Mucosa of stomach (tissue), 1 donor: ENCODE measurements at regions not wholly inside any gene's neighbourhood (a gene's known extent, or its start where the extent isn't known, plus 50 kb on each side); places are given as distances from the start of the nearest gene placed in this dataset.
"Not testable (repeated sequence)": the region's sequence is repeated elsewhere in the genome, so short reads cannot be mapped to it uniquely, and the experiment has no call there.

Experiments
- H3K27me3 ChIP-seq: one replicate; pipeline ENCODE4 v1.7.0; 2013; ENCODE audit warnings: mild to moderate bottlenecking, low read length; ENCODE audit not compliant: control insufficient read depth, insufficient read depth
- H3K36me3 ChIP-seq: one replicate; pipeline ENCODE4 v1.7.0; 2013; ENCODE audit warnings: low read length; ENCODE audit not compliant: control insufficient read depth, insufficient read depth
- H3K4me1 ChIP-seq: one replicate; pipeline ENCODE4 v1.7.0; 2013; ENCODE audit warnings: mild to moderate bottlenecking, low read length; ENCODE audit not compliant: control insufficient read depth, insufficient read depth
- H3K4me3 ChIP-seq: one replicate; pipeline ENCODE4 v1.7.0; 2013; ENCODE audit warnings: low read length
- H3K9ac ChIP-seq: one replicate; pipeline ENCODE4 v1.7.0; 2013; ENCODE audit warnings: mild to moderate bottlenecking, low read length, moderate library complexity
- H3K9me3 ChIP-seq: one replicate; pipeline ENCODE4 v1.7.0; 2013; ENCODE audit warnings: mild to moderate bottlenecking, low read length, moderate library complexity; ENCODE audit not compliant: control insufficient read depth
- donor health status: Pancreatic carcinoma.

DNA sequence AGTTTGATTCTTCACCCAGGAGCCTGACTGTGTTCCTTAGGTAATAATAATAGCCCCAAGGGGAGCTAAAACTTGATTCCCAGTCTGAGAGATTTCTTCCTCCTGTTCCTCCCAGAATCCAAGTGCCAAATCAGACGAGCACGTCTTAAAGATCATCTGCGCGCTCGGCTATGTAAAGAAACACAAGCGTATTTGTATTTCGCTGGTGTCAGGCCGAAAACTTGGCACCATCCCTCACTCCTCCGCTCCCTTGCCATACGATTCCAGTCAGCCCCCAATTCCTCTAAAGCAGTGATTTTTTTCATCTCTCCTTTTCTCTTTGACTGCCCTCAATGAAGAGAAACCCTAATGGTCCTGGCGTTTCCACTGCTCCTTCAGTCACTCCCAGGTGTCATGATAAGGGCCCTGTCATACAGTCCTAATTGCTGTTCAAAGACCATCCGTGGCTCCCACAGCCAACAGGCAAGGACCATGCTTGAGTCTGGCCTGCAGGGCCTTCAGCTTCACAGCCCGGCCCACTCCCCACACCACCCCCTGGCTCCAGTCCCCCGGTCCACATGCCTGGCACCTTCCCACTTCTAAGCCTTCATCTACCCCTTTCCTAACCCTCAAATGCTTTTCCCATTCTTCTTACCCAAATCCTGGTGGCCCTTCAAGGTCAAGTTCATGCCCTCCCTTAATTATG lies 130.8 kb upstream of the ID2 start:
- H3K36me3 ChIP-seq: no peaks in the 10 kb centered on the region
- no peak overlapping the region for H3K9ac ChIP-seq
- H3K9me3 ChIP-seq: no peaks in the 10 kb centered on the region
- no peak overlapping the region for H3K4me3 ChIP-seq
- H3K4me1 ChIP-seq: peaks cover 6% of the 10 kb centered on the region
- H3K27me3 ChIP-seq: no peaks in the 10 kb centered on the region

DNA sequence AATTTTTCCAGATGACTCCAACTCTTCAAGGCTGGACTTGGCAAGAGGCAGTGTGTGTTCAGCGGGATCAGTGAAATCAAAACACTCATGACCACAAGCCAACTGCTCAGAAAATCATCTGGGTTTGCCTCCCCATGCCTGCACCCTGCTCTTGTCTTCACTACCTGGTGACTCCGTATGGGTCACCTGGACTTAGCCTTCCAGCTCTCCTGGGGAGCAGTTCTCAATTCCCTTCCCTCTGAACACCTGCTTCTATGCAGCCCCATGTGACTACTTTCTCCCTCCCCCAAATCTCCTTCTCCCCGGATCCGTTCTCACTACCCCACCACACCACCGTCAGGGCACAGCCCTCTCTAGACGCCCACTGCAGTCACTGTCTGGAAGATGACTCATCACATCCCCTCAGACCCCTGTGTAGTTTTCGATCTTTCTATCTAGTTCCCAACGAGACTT lies 130.2 kb upstream of the ID2 start:
- Histone ChIP-seq H3K9ac (no peak overlapping the region), H3K9me3 (no peaks in the 10 kb centered on the region), H3K27me3 (no peaks in the 10 kb centered on the region), H3K4me3 (no peak overlapping the region), H3K36me3 (no peaks in the 10 kb centered on the region), H3K4me1 (peaks cover 6% of the 10 kb centered on the region)

DNA sequence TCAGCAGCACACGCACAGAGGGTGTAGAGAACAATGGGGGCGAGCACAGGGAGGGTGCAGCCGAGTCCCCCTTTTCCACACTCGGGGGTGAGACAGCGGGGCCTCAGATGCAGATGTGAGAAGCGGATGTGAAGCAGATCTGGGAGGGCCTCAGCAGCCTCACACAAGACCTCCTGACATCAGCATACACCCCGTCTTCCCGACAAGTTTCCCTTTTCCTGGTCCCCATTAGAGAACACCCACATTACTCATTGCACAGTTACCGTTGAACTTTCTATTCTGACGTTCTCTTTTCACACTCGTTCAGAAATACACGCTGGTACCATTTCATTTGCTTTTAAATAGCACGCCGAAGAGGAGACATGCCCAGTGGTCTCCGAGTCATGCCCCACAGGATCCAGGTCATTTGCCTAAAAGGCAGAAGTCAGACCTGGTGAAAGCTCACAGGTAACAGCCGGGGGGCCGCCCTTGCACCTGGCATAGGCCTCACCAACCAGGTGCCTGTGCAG lies 129.5 kb upstream of the ID2 start:
- H3K4me3 ChIP-seq: no peak overlapping the region
- peaks cover 6% of the 10 kb centered on the region for H3K4me1 ChIP-seq
- H3K27me3 ChIP-seq: no peaks in the 10 kb centered on the region
- no peaks in the 10 kb centered on the region for H3K9me3 ChIP-seq
- H3K36me3 ChIP-seq: no peaks in the 10 kb centered on the region
- no peak overlapping the region for H3K9ac ChIP-seq

DNA sequence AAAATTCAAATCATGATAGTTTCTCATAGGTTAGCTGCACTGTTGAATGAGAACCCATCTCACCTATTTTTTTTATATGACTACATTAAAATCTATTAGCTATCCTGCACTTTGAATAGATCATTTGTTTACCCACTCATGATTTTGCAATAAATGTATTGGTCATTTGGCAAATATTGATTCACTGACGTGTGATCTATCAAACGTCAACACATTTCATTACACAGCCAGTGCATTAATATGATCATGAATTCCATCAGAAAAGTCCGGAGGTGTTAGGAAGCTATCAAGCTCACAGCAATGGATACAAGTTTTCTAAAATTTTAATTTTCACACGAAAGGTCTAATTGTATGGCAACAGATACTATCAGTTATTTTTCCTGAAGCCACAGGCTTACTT lies 128.2 kb upstream of the ID2 start:
- peaks cover 6% of the 10 kb centered on the region for H3K4me1 ChIP-seq
- no peaks in the 10 kb centered on the region for H3K36me3 ChIP-seq
- no peaks in the 10 kb centered on the region for H3K9me3 ChIP-seq
- no peak overlapping the region for H3K4me3 ChIP-seq
- no peaks in the 10 kb centered on the region for H3K27me3 ChIP-seq
- no peak overlapping the region for H3K9ac ChIP-seq

DNA sequence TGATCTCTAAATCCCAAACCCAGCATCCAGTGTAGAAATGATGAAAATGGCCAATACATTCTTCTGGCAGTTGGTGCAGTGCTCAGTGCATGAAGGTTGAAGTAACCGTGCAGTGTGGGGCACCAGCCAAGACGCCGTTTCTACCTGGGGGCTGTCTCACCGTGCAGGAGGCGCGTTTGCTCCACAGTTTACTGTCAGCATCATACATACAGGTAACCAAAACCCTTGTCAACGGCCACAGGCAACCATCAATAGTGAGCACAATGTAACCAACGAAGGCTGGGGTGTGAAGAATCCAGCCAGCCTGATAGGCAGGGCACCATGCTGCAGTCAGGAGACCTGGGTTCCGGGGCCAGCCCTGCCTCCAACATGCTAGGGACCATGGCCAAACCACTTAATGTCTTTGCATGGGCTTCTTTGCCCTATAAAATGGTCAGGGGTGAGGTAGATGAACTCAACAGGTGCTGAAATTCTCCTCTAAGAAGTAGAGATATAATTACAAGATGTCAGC lies 127.5 kb upstream of the ID2 start:
- H3K4me3 ChIP-seq: no peak overlapping the region
- no peaks in the 10 kb centered on the region for H3K36me3 ChIP-seq
- H3K9me3 ChIP-seq: no peaks in the 10 kb centered on the region
- H3K4me1 ChIP-seq: peaks cover 6% of the 10 kb centered on the region
- no peaks in the 10 kb centered on the region for H3K27me3 ChIP-seq
- no peak overlapping the region for H3K9ac ChIP-seq

DNA sequence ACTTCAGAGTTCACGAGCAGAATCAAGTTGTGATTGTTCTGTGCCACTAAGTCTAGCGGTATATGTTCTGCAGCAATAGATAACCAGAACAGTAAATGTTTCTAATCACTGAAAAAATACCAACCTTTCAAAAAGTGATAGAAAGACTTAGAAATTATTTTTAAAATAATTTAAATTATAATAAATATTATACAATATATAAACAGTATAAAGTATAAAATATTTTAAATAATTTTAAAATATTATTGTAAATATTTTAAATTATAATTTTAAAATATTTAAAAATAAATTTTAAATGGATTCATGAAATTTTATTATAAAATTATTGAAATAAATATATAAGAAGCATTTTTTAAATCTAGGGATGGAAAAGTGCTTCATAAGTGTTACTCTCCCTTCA lies 126.3 kb upstream of the ID2 start:
- H3K9me3 ChIP-seq: no peaks in the 10 kb centered on the region
- H3K27me3 ChIP-seq: no peaks in the 10 kb centered on the region
- no peaks in the 10 kb centered on the region for H3K36me3 ChIP-seq
- H3K9ac ChIP-seq: no peak overlapping the region
- peaks cover 6% of the 10 kb centered on the region for H3K4me1 ChIP-seq
- no peak overlapping the region for H3K4me3 ChIP-seq

DNA sequence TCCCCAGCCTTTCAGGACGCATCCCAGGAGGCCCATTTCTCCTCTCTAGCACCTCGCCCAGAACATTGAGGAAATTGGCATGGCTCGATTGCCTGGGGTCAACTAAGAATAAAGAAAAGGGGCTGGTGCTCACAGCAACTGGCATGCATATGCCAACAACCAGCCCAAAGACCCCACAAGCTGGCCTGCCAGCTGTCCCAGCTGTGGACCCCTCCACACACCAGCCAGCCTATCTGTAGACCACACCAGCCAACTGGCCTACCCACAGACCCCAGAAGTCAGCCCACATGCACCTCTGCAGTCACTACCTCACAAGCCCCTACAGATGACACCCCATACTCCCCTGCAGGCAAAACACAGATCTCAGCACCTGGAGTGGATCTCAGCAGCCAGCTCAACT lies 123.8 kb upstream of the ID2 start:
- Histone ChIP-seq H3K9ac (no peak overlapping the region), H3K9me3 (no peaks in the 10 kb centered on the region), H3K36me3 (no peaks in the 10 kb centered on the region), H3K4me3 (no peak overlapping the region), H3K4me1 (peaks cover 6% of the 10 kb centered on the region), H3K27me3 (no peaks in the 10 kb centered on the region)

DNA sequence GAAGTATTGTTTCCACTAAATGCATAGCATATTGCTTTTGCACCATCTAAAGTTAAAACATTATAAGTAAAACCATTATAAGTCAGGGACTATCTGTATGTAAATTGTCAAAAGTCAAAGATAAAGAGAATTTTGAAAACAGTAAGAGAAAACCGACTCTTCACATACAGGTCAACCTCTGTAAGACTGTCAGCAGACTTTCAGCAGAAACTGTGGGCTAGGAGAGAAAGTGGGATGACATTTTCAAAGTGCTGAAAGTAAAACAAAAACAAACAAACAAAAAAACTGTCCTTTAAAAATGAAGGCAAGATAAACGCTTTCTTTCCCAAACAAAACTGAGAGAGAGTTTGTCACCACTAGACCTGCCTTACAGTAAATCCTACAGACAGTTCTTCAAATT lies 122.9 kb upstream of the ID2 start:
- Histone ChIP-seq H3K4me3 (no peak overlapping the region), H3K36me3 (no peaks in the 10 kb centered on the region), H3K4me1 (no peaks in the 10 kb centered on the region), H3K9ac (no peak overlapping the region), H3K27me3 (no peaks in the 10 kb centered on the region), H3K9me3 (no peaks in the 10 kb centered on the region)

DNA sequence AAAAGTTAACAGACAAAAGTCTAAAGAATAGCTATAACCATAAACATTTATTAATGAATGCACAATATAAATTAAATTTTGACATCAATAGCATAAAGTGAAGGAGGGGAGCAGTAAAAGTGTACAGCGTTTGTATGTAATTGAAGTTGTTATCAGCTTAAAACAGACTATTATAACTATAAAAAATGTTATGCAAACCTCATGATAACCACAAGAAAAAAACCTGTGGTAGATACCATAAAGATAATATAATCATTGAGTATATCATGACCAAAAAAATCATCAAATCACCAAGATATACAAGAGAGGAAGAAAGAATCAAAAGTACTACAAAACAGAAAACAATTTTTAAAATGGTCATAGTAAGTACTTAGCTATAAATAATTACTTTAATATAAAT lies 122.1 kb upstream of the ID2 start:
- no peak overlapping the region for H3K4me3 ChIP-seq
- H3K9ac ChIP-seq: no peak overlapping the region
- H3K9me3 ChIP-seq: no peaks in the 10 kb centered on the region
- H3K36me3 ChIP-seq: no peaks in the 10 kb centered on the region
- no peaks in the 10 kb centered on the region for H3K4me1 ChIP-seq
- no peaks in the 10 kb centered on the region for H3K27me3 ChIP-seq

DNA sequence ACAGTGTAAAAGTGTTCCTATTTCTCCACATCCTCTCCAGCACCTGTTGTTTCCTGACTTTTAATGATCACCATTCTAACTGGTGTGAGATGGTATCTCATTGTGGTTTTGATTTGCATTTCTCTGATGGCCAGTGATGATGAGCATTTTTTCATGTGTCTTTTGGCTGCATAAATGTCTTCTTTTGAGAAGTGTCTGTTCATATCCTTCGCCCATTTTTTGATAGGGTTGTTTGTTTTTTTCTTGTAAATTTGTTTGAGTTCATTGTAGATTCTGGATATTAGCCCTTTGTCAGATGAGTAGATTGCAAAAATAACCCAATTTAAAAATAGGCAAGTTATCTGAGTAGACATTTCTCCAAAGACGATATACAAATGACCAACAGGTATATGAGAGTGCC lies 120.2 kb upstream of the ID2 start:
- not testable (repeated sequence) for H3K36me3 ChIP-seq, H3K9ac ChIP-seq, H3K9me3 ChIP-seq, H3K4me1 ChIP-seq, H3K4me3 ChIP-seq, H3K27me3 ChIP-seq

DNA sequence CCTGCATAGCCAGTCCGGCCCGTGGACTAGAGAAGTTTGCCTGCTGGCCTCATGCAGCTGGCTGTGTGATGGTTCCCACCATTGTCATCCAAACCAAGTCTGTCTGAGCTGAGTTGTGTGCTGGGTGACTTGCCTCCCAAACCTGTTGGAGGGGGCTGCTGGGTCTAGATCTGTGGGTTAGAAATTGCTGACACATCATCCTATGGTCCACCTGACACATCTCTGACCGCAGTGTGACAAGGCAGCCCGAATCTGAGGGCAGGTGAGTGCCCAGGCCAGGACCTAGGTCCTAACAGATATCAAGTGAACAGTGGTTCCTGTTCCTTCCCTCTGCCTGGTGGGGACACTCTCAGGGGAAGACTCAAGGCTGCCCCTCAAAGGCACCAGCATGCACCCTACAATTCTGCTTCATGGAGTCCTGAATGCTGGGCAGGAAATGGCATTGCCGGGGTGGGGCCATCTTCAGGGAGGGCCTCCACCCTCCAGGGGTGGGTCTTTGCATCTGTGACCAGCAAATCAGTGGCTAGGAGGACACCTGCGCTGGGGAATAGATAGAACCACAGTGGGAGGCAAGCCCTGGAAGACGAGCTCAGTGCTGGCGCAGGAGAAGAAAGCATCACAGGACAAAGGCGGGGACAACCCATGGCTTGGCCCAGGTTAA lies 117.9 kb upstream of the ID2 start:
- Histone ChIP-seq H3K9me3 (no peaks in the 10 kb centered on the region), H3K27me3 (no peaks in the 10 kb centered on the region), H3K9ac (no peak overlapping the region), H3K4me1 (no peaks in the 10 kb centered on the region), H3K36me3 (no peaks in the 10 kb centered on the region), H3K4me3 (no peak overlapping the region)

DNA sequence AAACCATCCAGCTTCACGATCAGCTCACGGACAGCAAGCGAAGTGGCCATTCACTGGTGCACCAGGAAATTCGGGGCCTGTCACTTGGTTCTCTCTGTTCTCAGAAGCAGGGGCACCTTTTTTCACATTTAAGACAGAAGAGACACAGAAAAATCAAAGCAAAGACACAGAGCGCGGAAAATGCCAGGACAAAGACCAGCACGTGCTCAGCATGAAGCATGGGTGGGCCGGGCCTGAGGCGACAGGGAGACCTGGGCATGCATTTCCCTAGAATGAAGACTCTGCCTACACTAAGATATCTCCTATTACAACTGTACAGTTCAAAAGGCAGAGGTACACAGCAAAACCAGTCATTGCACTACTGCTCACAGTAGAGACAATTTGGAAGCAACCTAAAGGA lies 117.4 kb upstream of the ID2 start:
- Histone ChIP-seq H3K4me1 (no peaks in the 10 kb centered on the region), H3K27me3 (no peaks in the 10 kb centered on the region), H3K36me3 (no peaks in the 10 kb centered on the region), H3K9ac (no peak overlapping the region), H3K9me3 (no peaks in the 10 kb centered on the region), H3K4me3 (no peak overlapping the region)
